GM10248 (cell line): ENCODE measurements at regions not wholly inside any gene's neighbourhood (a gene's known extent, or its start where the extent isn't known, plus 50 kb on each side); places are given as distances from the start of the nearest gene placed in this dataset.
"Not testable (repeated sequence)": the region's sequence is repeated elsewhere in the genome, so short reads cannot be mapped to it uniquely, and the experiment has no call there.

Experiments
- CTCF ChIA-PET: fragments of 300-600 bp; sonication (Branson Sonifier 250); formaldehyde crosslinking; extraction: SDS; loops from one replicate; lab custom pipeline; 2021; ENCODE audit warnings: antibody characterized with exemption; lab: Yijun Ruan, JAX
- POLR2A ChIA-PET: fragments of 350-650 bp; sonication (Branson Sonifier 250); formaldehyde crosslinking; extraction: SDS; loops from one replicate; lab custom pipeline; 2020; ENCODE audit warnings: antibody characterized with exemption; lab: Yijun Ruan, JAX
- DNase-seq: peaks from one replicate; pipeline ENCODE4 v3.0.0; 2012; ENCODE audit errors: extremely low spot score
- TF ChIP-seq, protein P1 (sequence below): IDR thresholded peaks from 2 replicates; pipeline ENCODE4 v1.5.1; 2012; ENCODE audit warnings: mild to moderate bottlenecking, low read depth; ENCODE audit errors: extremely low read depth, missing control alignments, control extremely low read depth

DNA sequence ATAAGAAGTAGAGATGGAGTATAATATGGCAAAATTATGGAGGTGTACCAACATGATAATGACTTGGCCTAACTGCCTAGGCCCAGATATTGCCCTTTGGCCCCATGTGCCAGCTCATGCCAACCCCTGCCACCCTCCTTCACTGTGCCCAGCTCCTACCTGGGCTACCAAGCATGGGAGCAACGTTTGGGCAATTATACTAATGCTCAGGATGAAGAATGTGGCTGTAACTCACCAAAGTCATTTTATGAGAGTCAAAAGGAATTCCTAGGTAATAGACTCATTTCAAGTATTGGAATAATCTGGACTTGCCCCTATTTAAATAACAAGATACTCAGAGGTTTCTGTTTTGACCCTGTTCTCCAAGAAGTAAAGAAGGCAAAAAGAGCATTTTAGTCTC lies 240.2 kb upstream of the IL12A start:
- DNase-seq: no peak
- ChIA-PET CTCF (no interaction called here), POLR2A (no interaction called here)
- TF ChIP-seq, protein P1, sequence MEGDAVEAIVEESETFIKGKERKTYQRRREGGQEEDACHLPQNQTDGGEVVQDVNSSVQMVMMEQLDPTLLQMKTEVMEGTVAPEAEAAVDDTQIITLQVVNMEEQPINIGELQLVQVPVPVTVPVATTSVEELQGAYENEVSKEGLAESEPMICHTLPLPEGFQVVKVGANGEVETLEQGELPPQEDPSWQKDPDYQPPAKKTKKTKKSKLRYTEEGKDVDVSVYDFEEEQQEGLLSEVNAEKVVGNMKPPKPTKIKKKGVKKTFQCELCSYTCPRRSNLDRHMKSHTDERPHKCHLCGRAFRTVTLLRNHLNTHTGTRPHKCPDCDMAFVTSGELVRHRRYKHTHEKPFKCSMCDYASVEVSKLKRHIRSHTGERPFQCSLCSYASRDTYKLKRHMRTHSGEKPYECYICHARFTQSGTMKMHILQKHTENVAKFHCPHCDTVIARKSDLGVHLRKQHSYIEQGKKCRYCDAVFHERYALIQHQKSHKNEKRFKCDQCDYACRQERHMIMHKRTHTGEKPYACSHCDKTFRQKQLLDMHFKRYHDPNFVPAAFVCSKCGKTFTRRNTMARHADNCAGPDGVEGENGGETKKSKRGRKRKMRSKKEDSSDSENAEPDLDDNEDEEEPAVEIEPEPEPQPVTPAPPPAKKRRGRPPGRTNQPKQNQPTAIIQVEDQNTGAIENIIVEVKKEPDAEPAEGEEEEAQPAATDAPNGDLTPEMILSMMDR: no peak

- ChIA-PET POLR2A (no interaction called here), CTCF (interaction anchor here (0.9 kb wide), 2 partner anchors 9 to 195 kb away, joined by 3 read pairs; no protein-coding TSS in a partner anchor)
- TF ChIP-seq, protein P1: no peak
- no peak for DNase-seq
Observed at GRCh38 chr3:159749406-159749805, 239.2 kb upstream of the IL12A start.

GRCh38 chr3:159751146-159751545 lies 237.5 kb upstream of the IL12A start:
- CTCF ChIA-PET: interaction anchor here (1.0 kb wide), 2 partner anchors 30 to 54 kb away, joined by 3 to 4 read pairs; no protein-coding TSS in a partner anchor
- POLR2A ChIA-PET: no interaction called here
- DNase-seq: no peak
- TF ChIP-seq, protein P1: no peak

DNA sequence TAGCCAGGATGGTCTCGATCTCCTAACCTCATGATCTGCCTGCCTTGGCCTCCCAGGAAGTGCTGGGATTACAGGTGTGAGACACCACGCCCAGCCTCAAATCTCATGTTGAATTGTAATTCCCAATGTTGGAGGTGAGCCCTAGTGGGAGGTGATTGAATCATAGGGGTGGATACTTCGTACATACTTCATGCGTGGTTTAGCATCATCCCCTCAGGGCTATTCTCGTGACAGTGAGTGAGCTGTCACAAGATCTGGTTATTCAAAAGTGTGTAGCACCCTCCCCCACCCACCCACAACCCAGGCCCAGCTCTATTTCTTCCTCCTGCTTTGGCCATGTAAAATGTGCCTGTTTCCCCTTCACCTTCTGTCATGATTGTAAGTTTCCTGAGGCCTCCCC lies 236.9 kb upstream of the IL12A start:
- CTCF ChIA-PET: no interaction called here
- TF ChIP-seq, protein P1: no peak
- no peak for DNase-seq
- POLR2A ChIA-PET: no interaction called here

- POLR2A ChIA-PET, DNase-seq: not testable (repeated sequence)
- CTCF ChIA-PET: interaction anchor here (1.4 kb wide), 1 partner anchor 22 kb away, joined by 3 read pairs; no protein-coding TSS in a partner anchor
Observed at GRCh38 chr3:159756279-159757207, 232.1 kb upstream of the IL12A start.

GRCh38 chr3:159757341-159758060 lies 231.1 kb upstream of the IL12A start:
- ChIA-PET POLR2A (no interaction called here), CTCF (interaction anchor here (1.4 kb wide), 1 partner anchor 23 kb away, joined by 3 read pairs; no protein-coding TSS in a partner anchor)

More at GRCh38 chr3:159757341-159758060, 231.1 kb upstream of the IL12A start:
- DNase-seq: no peak
- TF ChIP-seq, protein P1: no peak
